ENCODE measurements at regions not wholly inside any gene's neighbourhood (a gene's known extent, or its start where the extent isn't known, plus 50 kb on each side); places are given as distances from the start of the nearest gene placed in this dataset.
"Not testable (repeated sequence)": the region's sequence is repeated elsewhere in the genome, so short reads cannot be mapped to it uniquely, and the experiment has no call there.

DNA sequence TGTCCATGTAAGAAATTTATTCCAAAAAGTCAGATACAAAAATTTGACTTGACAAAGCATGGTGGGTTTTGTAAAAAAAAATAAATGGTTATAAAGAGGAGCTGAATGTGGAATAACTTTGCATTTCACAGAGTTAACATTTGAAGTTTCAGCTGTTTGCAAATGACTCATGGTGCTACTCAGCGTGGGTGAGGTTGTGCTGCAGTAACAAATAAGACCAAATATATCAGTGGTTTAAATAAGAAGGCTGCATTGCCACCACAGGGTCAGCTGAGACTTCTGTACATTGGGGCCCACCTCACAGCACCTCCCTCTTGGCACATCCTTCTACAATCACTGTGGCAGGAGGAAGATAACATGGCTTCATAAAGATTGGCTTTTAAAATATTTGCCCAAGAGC is 272.5 kb upstream of the SULF2 start:
- DNase-seq: no peak

DNA sequence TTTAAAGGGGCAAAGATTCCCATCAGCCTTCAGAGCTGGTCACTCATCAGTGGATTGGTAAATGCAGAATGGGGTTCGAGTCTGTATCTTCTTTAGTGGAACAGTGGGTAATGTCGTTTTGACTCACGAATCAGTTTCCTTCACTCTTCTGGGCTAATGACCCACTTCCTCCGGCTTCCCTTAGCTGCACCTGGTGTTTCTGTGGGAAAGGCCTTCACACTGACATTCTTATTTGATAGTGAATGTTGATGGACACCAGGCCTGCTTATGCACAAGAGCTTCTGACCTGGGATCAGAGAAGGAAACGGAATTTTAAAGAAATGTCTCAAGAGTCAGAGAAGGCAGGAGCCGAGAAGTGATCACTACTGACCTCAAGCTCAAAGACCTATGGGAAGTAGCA is 272.0 kb upstream of the SULF2 start:
- DNase-seq: no peak

DNA sequence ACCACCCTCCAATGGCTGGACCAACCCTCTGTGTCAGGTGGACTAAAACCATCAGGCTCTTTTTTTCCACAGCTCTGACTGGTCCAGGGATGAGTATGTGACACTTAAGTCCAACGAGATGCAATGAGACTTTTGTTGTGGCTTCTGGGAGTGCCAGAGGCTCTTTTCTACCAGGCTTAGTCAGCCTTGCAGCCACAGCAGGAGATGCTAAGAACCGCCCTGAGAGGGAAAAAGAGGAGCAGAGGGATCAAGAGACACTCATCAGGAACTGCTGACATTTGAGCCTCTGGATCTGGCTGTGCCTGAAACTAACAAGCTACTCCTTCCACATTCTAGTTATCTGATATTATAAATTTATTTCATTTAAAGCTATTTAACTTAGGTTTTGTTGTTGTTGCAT is 270.9 kb upstream of the SULF2 start:
- DNase-seq: no peak

DNA sequence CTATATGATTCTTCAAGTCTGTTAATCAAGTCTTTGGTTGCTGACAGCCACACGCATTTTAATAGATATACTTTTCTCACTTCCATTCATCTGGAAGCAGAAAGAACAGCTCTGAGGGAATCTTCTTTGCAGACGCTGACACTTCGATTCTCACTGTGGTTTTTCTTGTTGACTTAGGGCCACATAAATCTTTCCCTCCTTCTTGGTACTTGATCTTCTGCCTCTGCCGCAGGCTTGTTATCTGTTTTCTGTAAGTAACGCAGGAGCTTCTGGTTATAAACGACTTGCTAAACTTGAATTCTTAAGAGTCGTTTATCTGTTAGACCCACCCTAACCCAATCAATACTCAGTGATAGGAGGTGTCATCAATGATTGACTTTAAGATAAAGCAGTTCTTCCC is 268.8 kb upstream of the SULF2 start:
- no peak for DNase-seq

DNA sequence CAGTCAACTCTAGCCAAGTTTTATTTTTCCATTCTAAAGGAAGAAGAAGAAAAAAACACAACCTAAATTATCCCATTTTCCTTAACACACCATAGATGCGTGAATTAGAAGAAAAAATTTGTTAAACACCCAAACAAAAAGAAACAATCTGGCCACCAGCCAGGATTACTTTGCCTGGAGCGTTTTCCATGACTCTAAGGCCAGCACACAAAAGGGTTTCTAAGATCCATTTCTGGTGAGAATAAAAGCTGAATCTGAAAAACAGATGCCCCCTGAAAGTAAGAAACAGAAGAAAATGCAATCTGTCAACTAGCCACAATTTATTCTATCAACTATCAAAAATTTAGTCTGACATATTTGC is 267.2 kb upstream of the SULF2 start:
- no peak for DNase-seq

DNA sequence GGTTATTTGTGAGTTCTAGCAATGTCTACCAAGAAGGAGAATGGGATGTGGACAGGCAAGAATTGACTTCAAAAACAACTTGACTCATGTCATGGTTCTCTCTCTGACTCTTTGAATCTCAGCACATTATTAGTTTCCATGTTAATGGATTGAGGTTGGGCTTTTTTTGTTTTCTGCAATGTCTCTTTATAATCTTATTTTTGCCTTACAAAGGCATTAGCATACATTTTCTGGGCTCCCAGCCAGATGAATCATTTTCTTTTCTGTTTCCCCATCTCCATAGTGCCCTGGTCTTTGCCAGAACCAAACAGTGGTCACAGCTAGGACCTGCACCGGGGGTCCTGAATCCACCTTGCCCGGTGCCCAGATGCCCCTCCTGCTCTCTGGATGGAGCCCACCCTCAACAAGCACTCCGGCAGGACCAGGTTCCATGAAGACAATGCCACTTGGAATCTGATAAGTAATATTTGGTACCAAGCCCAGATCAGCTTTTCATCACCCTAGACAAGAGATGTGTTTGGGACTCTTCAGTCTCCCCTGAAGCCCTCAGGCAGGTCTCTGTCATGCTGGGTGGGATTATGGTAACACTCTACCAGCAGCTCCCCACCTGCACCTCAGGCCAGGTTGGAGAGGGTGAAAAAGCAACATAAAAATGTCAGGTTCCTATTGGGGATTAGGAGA is 266.7 kb upstream of the SULF2 start:
- no peak for DNase-seq

DNA sequence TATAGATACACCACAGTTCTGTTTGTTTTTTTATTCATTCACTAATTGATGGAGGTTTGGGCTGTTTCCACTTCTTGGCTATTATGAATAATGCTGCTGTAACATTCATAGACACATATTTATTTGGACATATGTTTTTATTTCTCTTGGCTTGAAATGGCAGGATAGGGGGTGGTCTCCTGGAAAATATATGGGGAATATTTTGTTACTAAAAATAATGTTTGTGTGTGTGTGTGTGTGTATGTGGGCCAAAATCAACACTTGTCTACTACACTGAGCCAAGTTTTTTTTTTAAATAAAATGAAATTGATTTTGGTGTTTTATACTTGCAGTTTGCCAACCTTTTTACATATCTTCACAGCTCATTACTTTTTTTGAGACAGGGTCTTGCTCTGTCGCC is 264.4 kb upstream of the SULF2 start:
- peak; percentile 51 for DNase-seq

DNA sequence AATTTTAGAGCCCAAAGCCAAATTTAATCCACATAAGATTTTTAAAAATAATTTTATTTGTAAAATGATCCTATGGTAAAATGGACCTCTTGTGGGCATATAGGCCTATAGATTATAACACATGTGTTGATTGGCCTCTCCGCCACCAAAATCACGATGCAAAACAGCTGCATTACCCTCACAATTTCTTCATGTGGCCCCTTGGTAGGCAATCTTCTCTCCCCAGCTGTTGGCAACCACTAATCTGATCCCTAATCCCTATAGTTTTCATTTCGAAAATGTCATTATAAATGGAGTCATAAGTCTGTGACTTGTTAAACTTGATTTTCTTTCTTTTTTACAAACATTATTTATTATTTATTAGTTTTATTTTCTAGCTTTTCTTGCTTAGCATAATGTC is 263.9 kb upstream of the SULF2 start:
- no peak for DNase-seq

DNA sequence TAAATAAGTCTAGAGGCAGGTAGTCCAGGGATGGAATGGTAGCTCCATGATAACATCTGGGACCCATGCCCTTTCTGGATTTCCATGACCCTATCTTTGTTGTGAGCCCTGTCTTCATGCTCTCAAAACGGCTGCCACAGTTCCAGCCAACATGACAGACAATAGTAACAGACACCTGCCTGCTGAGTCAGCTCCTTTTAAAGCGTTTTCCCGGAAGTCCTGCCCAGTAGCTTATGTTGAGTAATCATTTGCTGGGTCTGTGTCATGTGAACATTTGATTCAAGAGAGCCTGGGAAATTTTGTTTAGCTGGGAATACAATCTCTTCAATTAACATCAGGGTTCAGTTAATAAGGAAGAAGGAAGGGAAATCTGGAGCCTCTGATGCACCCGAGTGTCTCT is 262.2 kb upstream of the SULF2 start:
- no peak for DNase-seq

DNA sequence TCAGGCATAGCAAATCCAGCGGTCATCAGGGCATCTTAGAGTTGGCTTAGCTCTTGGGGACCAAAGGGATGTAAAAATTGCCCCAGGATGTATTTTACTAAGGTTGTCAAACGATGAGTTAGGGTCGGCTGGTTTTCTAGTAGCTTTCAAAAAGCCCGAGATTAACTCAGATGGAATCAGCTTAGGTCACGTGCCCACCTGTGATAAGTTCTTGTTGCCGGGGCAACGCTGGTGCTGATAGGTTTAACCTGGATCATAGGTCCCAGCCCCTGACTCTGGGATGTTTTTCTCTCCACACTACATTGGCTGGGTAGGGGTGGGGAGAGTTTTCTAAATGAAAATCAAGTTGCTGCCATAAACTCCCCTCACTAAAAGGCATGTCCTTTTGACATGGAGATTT is 257.3 kb upstream of the SULF2 start:
- DNase-seq: no peak

DNA sequence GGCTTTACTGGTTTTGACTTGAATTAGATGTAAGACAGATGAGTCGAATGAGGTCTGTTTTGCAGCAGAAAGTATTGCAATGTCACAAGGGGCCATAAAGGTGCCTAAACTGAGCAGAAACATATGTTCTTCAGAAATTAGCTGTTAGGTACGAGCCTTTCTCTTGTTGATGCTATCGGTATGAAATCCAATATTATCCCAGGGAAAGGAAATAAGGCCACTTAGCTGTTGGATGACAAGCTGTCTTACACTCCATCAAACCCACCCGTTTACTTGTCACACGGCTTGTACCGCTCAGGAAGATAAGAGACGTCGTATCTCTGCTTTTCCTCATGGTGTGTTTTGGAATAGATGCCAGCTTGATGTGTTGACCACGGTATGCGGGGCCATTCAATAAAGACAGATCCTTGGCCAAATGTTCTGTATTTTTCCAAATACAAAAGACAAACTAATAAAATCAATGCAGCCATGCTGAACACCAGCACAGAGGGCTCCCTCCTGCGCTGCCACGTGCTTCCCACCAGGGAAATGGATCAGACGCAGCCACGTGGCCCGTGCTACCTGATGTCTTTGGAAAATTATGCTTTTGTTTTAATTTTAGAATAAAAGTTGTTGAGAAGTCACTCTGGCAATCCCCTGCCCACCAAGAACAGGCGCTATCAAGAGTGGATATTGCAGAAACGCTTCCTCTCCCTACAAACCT is 255.9 kb upstream of the SULF2 start:
- DNase-seq: no peak

DNA sequence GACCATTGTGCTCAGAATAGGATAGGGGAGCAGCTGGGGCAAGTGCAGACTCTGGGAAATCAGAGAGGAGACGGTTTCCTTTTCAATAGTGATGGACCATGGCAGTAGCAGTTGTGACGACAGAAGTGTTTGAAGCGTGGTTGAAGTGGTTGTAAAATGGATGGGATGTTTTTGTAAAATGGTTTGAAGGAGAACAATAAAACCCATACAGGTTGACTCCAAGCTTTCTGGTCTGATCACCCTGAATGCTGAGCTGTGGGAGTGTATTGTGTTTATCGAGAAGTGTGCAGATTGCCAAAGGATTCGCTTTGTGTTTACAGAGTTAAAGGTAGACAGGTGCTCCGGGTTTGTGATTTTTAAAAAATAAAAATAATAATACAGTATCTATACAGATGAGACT is 255.2 kb upstream of the SULF2 start:
- DNase-seq: no peak

DNA sequence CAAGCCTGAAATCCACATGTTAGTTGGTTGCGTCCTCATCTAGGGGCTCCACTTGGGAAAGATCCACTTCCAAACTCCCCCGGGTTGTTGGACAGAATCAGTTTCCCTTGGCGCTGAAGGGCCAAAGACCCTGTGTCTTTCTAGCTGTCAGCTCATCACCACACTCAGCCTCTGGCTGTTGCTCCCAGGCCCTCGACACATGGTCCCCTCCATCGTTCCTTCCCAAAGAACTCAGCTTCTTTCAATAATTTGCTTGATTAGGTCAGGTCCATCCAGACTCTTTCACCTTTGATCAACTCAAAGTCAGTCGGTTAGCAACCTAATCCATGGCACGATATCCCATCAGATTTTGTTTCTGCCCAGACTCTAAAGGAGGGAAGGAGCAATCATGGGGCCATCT is 254.8 kb upstream of the SULF2 start:
- DNase-seq: no peak

DNA sequence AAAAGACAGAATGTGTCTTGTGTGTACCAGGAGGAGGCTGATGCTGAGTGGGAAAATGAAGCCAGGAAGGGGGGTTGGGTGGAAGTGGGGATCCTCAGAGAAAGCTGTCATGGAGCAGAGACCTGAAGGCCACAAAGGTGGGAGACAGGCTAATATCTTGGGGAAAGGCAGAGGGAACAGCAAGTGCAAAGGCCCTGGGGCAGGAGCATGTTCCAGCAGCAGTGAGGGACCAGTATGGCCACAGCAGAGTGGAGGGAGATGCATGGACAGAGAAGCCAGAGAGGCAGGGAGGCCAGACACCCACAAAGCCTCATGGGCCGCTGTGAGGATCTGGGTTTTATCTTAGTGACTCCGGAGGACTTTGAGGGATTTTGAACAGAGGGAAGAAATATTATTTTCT is 254.2 kb upstream of the SULF2 start:
- no peak for DNase-seq

DNA sequence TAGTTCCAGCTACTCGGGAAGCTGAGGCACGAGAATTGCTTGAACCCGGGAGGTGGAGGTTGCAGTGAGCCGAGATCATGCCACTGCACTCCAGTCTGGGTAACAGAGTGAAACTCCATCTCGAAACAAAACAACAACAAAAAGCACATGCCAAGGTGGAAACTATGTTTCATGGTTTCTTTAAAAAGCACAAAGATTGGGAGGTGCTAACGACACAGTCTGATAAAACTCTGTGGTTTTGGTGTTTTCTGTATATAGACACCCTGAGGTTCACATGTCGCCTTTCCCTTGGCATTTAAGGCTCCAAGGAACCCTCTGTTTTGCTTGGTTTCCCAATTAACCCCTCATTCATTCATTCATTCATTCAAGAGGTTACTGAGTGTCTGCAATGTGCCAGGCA is 253.4 kb upstream of the SULF2 start:
- no peak for DNase-seq

DNA sequence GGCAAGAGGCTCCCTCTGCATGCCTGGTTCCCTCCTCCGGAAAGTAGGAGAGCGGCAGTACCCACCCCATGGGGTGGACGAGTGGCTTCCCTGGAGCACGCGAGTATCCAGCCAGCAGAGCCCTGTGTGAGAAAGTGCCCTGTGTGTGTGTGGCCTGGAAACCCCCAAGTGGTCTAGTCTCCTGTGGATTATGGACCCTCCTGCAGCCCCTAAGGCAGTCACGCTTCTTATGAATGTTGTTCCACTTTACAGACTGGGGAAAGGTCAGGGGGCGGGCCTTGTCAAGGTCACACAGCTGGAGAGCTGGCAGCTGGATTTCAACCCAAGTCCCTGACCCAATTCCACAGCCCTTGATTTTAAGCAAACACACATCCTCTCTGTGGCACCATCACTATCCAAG is 252.5 kb upstream of the SULF2 start:
- DNase-seq: not testable (repeated sequence)

DNA sequence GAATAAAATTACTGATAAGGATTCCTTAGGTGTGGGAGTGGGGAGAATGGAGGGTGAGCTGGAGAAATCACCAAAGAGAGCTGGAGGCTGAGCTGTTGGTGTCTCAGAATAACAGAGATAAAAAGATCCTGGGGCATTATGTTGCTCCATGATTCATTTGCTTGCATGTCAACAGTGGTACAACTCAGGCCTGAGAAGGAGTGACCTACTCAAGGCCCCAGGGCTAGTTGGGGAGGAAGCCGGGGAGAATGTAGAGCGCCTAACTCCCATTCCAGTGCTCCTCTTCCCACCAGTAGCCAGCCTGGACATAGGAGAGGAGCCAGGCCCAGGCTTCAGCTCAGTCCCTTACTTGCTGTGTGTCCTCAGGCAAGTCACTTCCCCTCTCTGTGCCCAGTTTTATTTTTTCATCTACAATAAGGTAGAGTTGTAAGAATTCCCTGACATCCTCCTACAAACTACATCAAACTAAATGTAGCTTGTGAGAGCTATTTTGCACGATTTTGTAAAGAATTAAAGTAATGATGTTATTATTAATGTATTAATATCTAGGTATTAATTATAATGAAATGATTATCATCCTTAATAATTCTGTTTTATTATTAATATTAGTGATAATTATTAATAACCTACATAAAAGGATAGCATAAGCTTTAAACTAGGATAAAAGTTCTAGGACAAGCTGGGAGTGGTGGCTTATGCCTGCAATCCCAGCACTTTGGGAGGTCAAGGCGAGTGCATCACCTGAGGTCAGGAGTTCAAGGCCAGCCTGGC is 250.9 kb upstream of the SULF2 start:
- DNase-seq: no peak

DNA sequence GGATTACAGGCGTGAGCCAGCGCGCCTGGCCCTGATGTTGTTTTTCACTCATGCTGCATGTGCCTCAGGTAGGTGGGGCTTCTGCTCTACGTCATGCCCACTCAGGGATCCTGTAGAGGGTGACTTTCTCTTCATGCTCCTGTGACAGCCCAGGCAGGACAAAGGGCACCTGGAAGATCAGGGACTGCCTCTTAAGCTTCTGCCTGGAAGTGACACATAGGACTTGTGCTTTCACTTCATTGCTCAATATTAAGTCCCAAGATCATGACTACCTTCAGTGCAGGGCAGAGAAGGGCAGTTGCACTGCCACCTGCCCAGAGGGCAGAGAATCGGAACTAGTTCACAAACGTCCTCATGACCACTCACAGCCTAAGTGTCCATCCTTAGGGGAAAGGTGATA is 249.5 kb upstream of the SULF2 start:
- DNase-seq: no peak

DNA sequence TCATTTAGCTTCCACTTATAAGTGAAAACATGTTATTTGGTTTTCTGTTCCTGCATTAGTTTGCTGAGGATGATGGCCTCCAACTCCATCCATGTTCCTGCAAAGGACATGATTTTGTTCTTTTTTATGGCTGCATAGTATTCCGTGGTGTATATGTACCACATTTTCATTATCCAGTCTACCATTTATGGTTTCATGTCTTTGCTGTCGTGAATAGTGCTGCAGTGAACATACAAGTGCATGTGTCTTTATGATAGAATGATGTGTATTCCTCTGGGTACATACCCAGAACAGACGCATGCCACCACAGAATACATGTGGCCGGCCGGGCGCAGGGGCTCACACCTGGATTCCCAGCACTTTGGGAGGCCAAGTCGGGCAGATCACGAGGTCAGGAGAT is 247.7 kb upstream of the SULF2 start:
- not testable (repeated sequence) for DNase-seq

DNA sequence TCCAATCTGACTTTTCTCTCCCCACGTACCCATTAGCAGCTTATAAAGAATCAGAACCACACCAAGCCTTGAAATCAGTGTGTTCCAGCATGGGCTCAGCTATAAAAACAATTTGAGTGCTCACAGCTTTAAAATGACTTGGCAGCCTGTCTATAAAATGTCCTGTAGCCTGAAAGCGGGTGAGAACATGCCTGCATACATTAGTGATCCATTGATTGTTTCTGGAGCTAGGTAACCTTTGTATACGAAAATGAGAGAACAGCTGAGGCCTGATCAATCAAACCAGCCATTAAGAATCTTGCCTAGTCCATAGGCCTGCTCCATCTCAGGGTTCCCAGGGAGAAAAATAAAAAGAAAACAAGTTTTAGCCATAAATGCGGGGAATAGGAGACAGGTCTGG is 245.8 kb upstream of the SULF2 start:
- no peak for DNase-seq

DNA sequence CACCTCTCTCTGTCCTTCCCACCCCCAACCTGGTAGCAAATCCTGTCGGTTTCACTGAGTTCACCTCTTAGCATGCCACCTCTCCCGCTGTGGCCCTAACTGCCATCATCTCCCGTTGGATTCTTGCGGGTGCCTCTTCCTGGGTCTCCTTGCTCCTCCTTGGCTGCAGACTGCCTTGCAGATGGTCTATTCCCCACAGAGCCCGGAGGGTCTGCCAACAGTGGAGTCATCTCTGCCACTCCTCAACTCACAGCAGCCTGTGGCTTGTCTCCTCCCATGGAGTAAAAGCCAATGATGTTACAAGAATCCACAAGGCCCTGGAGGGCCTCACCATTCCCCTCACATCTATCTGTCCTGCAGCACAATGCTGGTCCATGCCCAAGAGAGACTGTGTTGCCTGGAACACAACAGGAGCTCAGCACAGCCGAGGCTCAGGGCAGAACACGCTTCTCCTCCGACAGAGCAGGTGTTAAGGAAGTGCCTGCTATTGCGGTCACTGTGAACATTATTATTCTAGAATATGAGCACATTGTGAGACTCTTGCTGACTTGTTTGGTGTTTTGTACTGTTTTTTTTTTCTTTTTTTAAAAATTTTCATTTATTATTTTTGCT is 241.8 kb upstream of the SULF2 start:
- peak; percentile 21 for DNase-seq

DNA sequence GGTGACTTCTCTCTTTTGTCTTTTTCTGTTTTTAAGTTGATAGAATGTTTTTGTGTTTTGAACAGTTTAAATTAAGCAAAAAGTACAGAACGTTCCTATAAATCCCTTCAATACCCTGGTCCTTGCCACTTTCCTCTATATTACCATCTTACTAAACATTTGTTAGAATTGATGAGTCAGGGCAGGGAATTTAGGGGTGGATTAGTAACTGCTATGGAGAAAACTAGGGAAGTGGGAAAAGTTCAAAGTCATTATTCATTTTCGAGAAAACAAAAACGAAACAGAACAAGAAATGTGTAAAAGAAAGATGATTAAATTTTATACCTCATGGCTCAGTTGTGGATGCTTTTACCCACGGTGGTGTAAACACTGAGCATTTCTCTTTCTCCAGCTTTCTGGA is 240.4 kb upstream of the SULF2 start:
- DNase-seq: no peak

DNA sequence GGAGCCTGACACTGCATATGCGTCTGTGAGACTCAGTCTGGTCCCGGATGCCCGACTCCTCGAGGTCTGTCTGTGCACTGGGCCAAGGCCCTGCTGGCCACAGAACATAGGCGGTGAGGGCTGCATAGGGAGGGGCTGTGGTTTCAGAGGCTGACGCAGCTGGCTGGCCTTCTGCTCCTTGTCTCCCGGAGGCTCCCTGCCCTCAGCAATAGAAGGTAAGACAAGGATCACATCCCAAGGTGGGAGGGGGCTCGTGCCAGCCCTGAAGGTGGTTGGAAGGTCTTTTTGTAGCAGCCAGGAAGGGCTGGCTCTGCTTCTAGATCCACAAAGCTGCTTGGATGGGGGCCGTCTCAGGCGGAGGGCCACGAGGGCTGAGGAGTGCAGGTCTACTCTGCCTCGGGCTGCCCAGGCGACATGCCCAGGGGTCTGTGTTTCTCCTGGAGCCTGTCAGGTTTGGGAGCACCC is 239.8 kb upstream of the SULF2 start:
- DNase-seq: no peak

DNA sequence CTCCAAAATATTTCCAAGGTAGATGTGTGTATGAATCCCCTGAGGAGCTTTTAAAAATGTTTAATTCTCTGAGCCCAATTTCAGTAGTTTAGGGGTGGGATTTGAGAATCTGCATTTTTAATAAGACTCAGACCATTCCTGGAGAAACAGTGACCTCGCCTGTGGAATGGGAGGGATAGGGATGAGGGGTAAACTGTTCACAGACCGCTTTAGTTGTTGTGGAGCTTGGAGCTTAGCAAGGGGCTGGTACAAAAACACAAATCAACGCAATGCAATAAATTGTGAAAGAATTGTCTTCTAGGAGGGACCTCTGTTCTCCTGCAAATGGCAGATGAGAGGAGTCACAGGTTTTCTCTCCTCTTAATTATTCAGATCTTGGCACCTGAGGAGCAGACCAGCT is 239.3 kb upstream of the SULF2 start:
- DNase-seq: no peak

Measured in NCI-H1694 treated with DMSO at 0.1 percent for 48 hours (cell line).